ENCODE measurements at regions not wholly inside any gene's neighbourhood (a gene's known extent, or its start where the extent isn't known, plus 50 kb on each side); places are given as distances from the start of the nearest gene placed in this dataset.

- ATAC-seq = no peak
These were observed 166.1 kb upstream of the OPRM1 start for GRCh38 chr6:153872946-153873345.

GRCh38 chr6:153862927-153863326 lies 176.1 kb upstream of the OPRM1 start:
- TF ChIP-seq ZFP30 (CRISPR knock-in tag; IDR thresholded peaks at IDR 0.05) (no peak), TCF4 (CRISPR knock-in tag; IDR thresholded peaks at IDR 0.05; ENCODE audit: borderline replicate concordance) (no peak), ZNF70 (CRISPR knock-in tag; IDR thresholded peaks at IDR 0.05) (no peak), PATZ1 (CRISPR knock-in tag; IDR thresholded peaks at IDR 0.05; ENCODE audit: borderline replicate concordance) (no peak), OSR1 (CRISPR knock-in tag; IDR thresholded peaks at IDR 0.05) (no peak)
- no peak for ATAC-seq

More at GRCh38 chr6:153872946-153873345, 166.1 kb upstream of the OPRM1 start:
- no peak for TF ChIP-seq POU6F1 (CRISPR knock-in tag; IDR thresholded peaks at IDR 0.05; ENCODE audit: borderline replicate concordance, low read depth)
- TF ChIP-seq TCF4 (CRISPR knock-in tag; IDR thresholded peaks at IDR 0.05; ENCODE audit: borderline replicate concordance) = no peak
- TF ChIP-seq ZNF70 (CRISPR knock-in tag; IDR thresholded peaks at IDR 0.05) = no peak
- TF ChIP-seq TSHZ2 (CRISPR knock-in tag; IDR thresholded peaks at IDR 0.05) = no peak
- TF ChIP-seq CSDC2 (CRISPR knock-in tag; IDR thresholded peaks at IDR 0.05) = no peak
- no peak for TF ChIP-seq RARB (CRISPR knock-in tag; IDR thresholded peaks at IDR 0.05)
- TF ChIP-seq ZNF565 (CRISPR knock-in tag; conservative IDR thresholded peaks at IDR 0.05; ENCODE audit: low read depth) = no peak
- TF ChIP-seq ZFP30 (CRISPR knock-in tag; IDR thresholded peaks at IDR 0.05) = no peak
- no peak for TF ChIP-seq TOX (CRISPR knock-in tag; IDR thresholded peaks at IDR 0.05; ENCODE audit: borderline replicate concordance)
- no peak for TF ChIP-seq PPARA (CRISPR knock-in tag; IDR thresholded peaks at IDR 0.05; ENCODE audit: borderline replicate concordance)
- no peak for TF ChIP-seq ARNTL (CRISPR knock-in tag; IDR thresholded peaks at IDR 0.05; ENCODE audit: borderline replicate concordance, low read depth)
- TF ChIP-seq GLIS3 (CRISPR knock-in tag; IDR thresholded peaks at IDR 0.05) = no peak
- no peak for TF ChIP-seq CSRNP3 (CRISPR knock-in tag; IDR thresholded peaks at IDR 0.05)
- TF ChIP-seq OSR1 (CRISPR knock-in tag; IDR thresholded peaks at IDR 0.05) = no peak
- no peak for TF ChIP-seq PATZ1 (CRISPR knock-in tag; IDR thresholded peaks at IDR 0.05; ENCODE audit: borderline replicate concordance)
- TF ChIP-seq ZNF8 (CRISPR knock-in tag; IDR thresholded peaks at IDR 0.05) = no peak
- no peak for TF ChIP-seq BACH2 (CRISPR knock-in tag; IDR thresholded peaks at IDR 0.05; ENCODE audit: borderline replicate concordance)

- ATAC-seq = no peak
- no peak for TF ChIP-seq SNAI2 (CRISPR knock-in tag; IDR thresholded peaks at IDR 0.05)
- TF ChIP-seq PATZ1 (CRISPR knock-in tag; IDR thresholded peaks at IDR 0.05; ENCODE audit: borderline replicate concordance) = no peak
- TF ChIP-seq POU6F1 (CRISPR knock-in tag; IDR thresholded peaks at IDR 0.05; ENCODE audit: borderline replicate concordance, low read depth) = no peak
- no peak for TF ChIP-seq ARNTL (CRISPR knock-in tag; IDR thresholded peaks at IDR 0.05; ENCODE audit: borderline replicate concordance, low read depth)
- TF ChIP-seq CSRNP3 (CRISPR knock-in tag; IDR thresholded peaks at IDR 0.05) = no peak
- no peak for TF ChIP-seq ZNF8 (CRISPR knock-in tag; IDR thresholded peaks at IDR 0.05)
- no peak for TF ChIP-seq ZFP30 (CRISPR knock-in tag; IDR thresholded peaks at IDR 0.05)
- TF ChIP-seq ZNF565 (CRISPR knock-in tag; conservative IDR thresholded peaks at IDR 0.05; ENCODE audit: low read depth) = no peak
- TF ChIP-seq CSDC2 (CRISPR knock-in tag; IDR thresholded peaks at IDR 0.05) = no peak
- TF ChIP-seq CREB5 (CRISPR knock-in tag; IDR thresholded peaks at IDR 0.05; ENCODE audit: low read depth) = no peak
- no peak for TF ChIP-seq ISL1 (CRISPR knock-in tag; IDR thresholded peaks at IDR 0.05)
These were observed 176.9 kb upstream of the OPRM1 start for GRCh38 chr6:153862139-153862538.
